ENCODE measurements at regions not wholly inside any gene's neighbourhood (a gene's known extent, or its start where the extent isn't known, plus 50 kb on each side); places are given as distances from the start of the nearest gene placed in this dataset.

GRCh38 chr14:98914942-98915341 lies 357.1 kb downstream of the BCL11B start:
- no peak for TF ChIP-seq POLR2A (IDR thresholded peaks at IDR 0.05; ENCODE audit: low read depth, low read length)
- TF ChIP-seq CTCF (conservative IDR thresholded peaks at IDR 0.05; ENCODE audit: low read depth, low read length) = no peak
- TF ChIP-seq RFX5 (IDR thresholded peaks at IDR 0.05; ENCODE audit: low read depth, low read length) = no peak
- TF ChIP-seq RAD21 (IDR thresholded peaks at IDR 0.05; ENCODE audit: low read length) = no peak
- no peak for TF ChIP-seq BHLHE40 (IDR thresholded peaks at IDR 0.05; ENCODE audit: low read depth, low read length)
- TF ChIP-seq SMC3 (IDR thresholded peaks at IDR 0.05; ENCODE audit: low read depth, low read length) = no peak
- TF ChIP-seq CEBPB (IDR thresholded peaks at IDR 0.05; ENCODE audit: low read depth, low read length) = no peak
- no peak for TF ChIP-seq FOS (IDR thresholded peaks at IDR 0.05; ENCODE audit: low read depth, low read length)
- no peak for TF ChIP-seq USF2 (IDR thresholded peaks at IDR 0.05; ENCODE audit: low read depth, low read length)
- no peak for TF ChIP-seq MXI1 (IDR thresholded peaks at IDR 0.05; ENCODE audit: borderline replicate concordance, low read depth, low read length)
- TF ChIP-seq ELK1 (IDR thresholded peaks at IDR 0.05; ENCODE audit: borderline replicate concordance, low read depth, low read length) = no peak
- TF ChIP-seq RCOR1 (IDR thresholded peaks at IDR 0.05; ENCODE audit: insufficient replicate concordance, low read length) = no peak

Data from IMR-90 (cell line).